A673 (cell line): ENCODE measurements at regions not wholly inside any gene's neighbourhood (a gene's known extent, or its start where the extent isn't known, plus 50 kb on each side); places are given as distances from the start of the nearest gene placed in this dataset.

ENCODE experiments used
- BruUV-seq: library from RNA; stranded (reverse); fragments of 400-500 nt; replicated peaks from 2 replicates; lab custom pipeline; 2021; lab: Mats Ljungman, UMichigan
- CTCF ChIA-PET: fragments of 300-600 bp; sonication (Branson Sonifier 250); formaldehyde crosslinking; loops from one replicate; lab custom pipeline; 2022; ENCODE audit warnings: antibody characterized with exemption; lab: Charles Lee
- POLR2A ChIA-PET: fragments of 300-600 bp; sonication (Branson Sonifier 250); formaldehyde crosslinking; loops from one replicate; lab custom pipeline; 2022; ENCODE audit warnings: antibody characterized with exemption; ENCODE audit not compliant: low non-redundant PET; lab: Charles Lee
- DNase-seq: peaks from one replicate; pipeline ENCODE4 v3.0.0-alpha.2; 2015; ENCODE audit warnings: low spot score
- H3K27ac ChIP-seq: fragments of 200-600 bp; sonication (generic); 2 replicates; pipeline ENCODE4 v1.5.1; 2016; ENCODE audit warnings: mixed run types, low read depth, mild to moderate bottlenecking, mixed read lengths, antibody characterized with exemption, low read length; ENCODE audit not compliant: poor library complexity, severe bottlenecking
- H3K27me3 ChIP-seq: fragments of 200-600 bp; sonication (generic); replicated peaks from 2 replicates; pipeline ENCODE4 v1.6.1; 2017; ENCODE audit warnings: mixed run types, low read depth, mild to moderate bottlenecking, mixed read lengths, antibody characterized with exemption, low read length; ENCODE audit not compliant: insufficient read depth, poor library complexity
- H3K36me3 ChIP-seq: fragments of 200-600 bp; sonication (generic); 2 replicates; pipeline ENCODE4 v1.6.1; 2016; ENCODE audit warnings: mixed run types, mild to moderate bottlenecking, mixed read lengths, antibody characterized with exemption, low read length; ENCODE audit not compliant: insufficient read depth, poor library complexity, severe bottlenecking
- H3K4me1 ChIP-seq: fragments of 200-600 bp; sonication (generic); 2 replicates; pipeline ENCODE4 v1.6.1; 2017; ENCODE audit warnings: mixed run types, mild to moderate bottlenecking, mixed read lengths, antibody characterized with exemption, low read length; ENCODE audit not compliant: insufficient read depth, poor library complexity, severe bottlenecking
- H3K4me3 ChIP-seq: fragments of 200-600 bp; sonication (generic); 2 replicates; pipeline ENCODE4 v1.5.1; 2016; ENCODE audit warnings: low read depth, mixed run types, mild to moderate bottlenecking, mixed read lengths, low read length; ENCODE audit not compliant: poor library complexity, severe bottlenecking
- H3K9me3 ChIP-seq: fragments of 200-600 bp; sonication (generic); 2 replicates; pipeline ENCODE4 v1.6.1; 2016; ENCODE audit warnings: mixed run types, low read depth, mild to moderate bottlenecking, mixed read lengths, antibody characterized with exemption, low read length; ENCODE audit not compliant: poor library complexity, severe bottlenecking
- CTCF ChIP-seq: fragments of 300-800, 200-600 bp; sonication (generic); conservative IDR thresholded peaks from 2 replicates; pipeline ENCODE4 v1.5.1; 2017; ENCODE audit warnings: low read depth, mild to moderate bottlenecking, antibody characterized with exemption, low read length, moderate library complexity, mixed read lengths
- EZH2 ChIP-seq: fragments of 200-600 bp; sonication (generic); IDR thresholded peaks from 2 replicates; pipeline ENCODE4 v1.6.1; 2017; ENCODE audit warnings: borderline replicate concordance, low read depth, mild to moderate bottlenecking, mixed read lengths, antibody characterized with exemption, low read length; ENCODE audit not compliant: poor library complexity, severe bottlenecking
- intact Hi-C: fragments of 100-400 bp; cut with micrococcal nuclease; formaldehyde crosslinking; loops from one replicate; pipeline ENCODE4 v1.10.0; 2022; ENCODE audit not compliant: unreplicated experiment

- intact Hi-C loops = no loop called here
These were observed 181.3 kb upstream of the NDST4 start for GRCh38 chr4:115294717-115295116.

DNA sequence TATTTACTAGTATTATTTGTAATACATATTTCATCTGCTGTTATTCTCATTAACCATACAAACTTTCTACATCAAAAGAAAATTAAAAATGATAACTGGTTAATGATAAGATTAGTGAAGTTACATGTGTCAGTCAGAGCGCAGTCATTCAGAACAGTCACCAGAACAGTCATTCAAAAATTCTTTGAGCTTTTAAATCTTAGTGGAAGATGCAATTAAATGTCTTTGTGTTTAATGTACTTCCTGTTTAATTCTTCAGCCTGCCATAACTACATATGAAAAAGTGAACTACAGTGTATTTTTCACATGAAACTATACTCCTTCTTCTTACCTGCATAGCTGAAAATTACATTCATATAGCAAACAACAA, 179.7 kb upstream of the NDST4 start:
- no peak overlapping the region for H3K4me3 ChIP-seq
- no peaks in the 10 kb centered on the region for H3K27me3 ChIP-seq
- H3K9me3 ChIP-seq = no peaks in the 10 kb centered on the region
- H3K36me3 ChIP-seq = no peaks in the 10 kb centered on the region
- no peaks in the 10 kb centered on the region for H3K4me1 ChIP-seq
- BruUV-seq = no TSS peak
- DNase-seq = no peak
- intact Hi-C loops = no loop called here
- CTCF ChIA-PET = no interaction called here
- H3K27ac ChIP-seq = no peak overlapping the region
- POLR2A ChIA-PET = interaction anchor here (0.8 kb wide), 1 partner anchor 1711 kb away, joined by 3 read pairs; no protein-coding TSS in a partner anchor
- TF ChIP-seq EZH2 (no peak), CTCF (no peak)

More at GRCh38 chr4:115294717-115295116, 181.3 kb upstream of the NDST4 start:
- no peak for DNase-seq
- H3K4me3 ChIP-seq = no peak overlapping the region
- ChIA-PET POLR2A (no interaction called here), CTCF (no interaction called here)
- H3K9me3 ChIP-seq = no peaks in the 10 kb centered on the region
- TF ChIP-seq CTCF = no peak
- no peak for TF ChIP-seq EZH2
- BruUV-seq = no TSS peak
- H3K36me3 ChIP-seq = no peaks in the 10 kb centered on the region
- no peak overlapping the region for H3K27ac ChIP-seq
- no peaks in the 10 kb centered on the region for H3K27me3 ChIP-seq
- no peaks in the 10 kb centered on the region for H3K4me1 ChIP-seq

DNA sequence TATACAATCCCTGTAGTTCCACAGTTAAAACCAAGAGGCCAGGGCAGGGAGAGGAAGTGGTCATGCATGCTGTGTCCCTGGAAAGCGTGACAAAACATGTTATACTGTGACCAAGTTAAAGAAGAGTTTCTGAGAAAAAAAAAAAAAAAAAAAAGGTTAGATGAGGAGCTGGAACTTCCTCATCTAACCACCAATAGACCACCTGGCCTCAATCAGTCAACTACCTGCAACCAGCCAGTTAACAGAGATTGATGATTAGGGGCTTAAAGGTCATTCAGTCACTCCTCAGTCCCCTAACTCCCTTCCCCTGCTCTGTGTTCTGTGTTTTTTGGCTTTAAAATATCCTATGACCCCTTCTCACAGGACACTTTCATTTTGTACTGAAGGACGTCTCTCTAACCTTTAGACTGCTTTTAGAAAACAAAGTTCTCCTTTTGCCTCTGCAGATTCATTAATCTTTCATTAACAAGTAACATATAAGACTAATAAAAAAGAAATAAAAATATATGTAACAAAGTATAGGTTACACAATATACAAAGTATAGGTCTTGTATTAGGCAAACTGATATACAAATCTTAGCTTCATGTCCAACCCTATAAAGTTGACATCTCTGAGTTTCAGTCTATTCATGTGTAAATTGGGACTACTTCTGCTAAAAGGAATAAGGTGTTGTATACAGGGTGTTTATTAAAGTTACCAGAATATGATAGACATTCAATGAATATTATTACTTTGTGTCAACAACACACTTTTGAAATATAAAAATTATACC, 179.1 kb upstream of the NDST4 start:
- Histone ChIP-seq H3K9me3 (no peaks in the 10 kb centered on the region), H3K4me1 (no peaks in the 10 kb centered on the region), H3K27me3 (no peaks in the 10 kb centered on the region), H3K27ac (no peak overlapping the region), H3K4me3 (no peak overlapping the region), H3K36me3 (no peaks in the 10 kb centered on the region)
- no peak for DNase-seq
- intact Hi-C loops = no loop called here
- POLR2A ChIA-PET = no interaction called here
- no TSS peak for BruUV-seq
- TF ChIP-seq EZH2 (no peak), CTCF (no peak)
- CTCF ChIA-PET = interaction anchor here (0.6 kb wide), 1 partner anchor 107 kb away, joined by 4 read pairs; no protein-coding TSS in a partner anchor
